HepG2 (cell line): ENCODE measurements at regions not wholly inside any gene's neighbourhood (a gene's known extent, or its start where the extent isn't known, plus 50 kb on each side); places are given as distances from the start of the nearest gene placed in this dataset.

Experiments
- ATAC-seq: fragments of 200-7000 bp; cut with Tn5 transposase; 3 replicates; pipeline ENCODE4 v1.9.1; 2020; ENCODE audit warnings: mild to moderate bottlenecking, moderate library complexity
- BruUV-seq: library from RNA; stranded (reverse); fragments of 400-500 nt; replicated peaks from 2 replicates; lab custom pipeline; 2021; lab: Mats Ljungman, UMichigan
- CTCF ChIA-PET: fragments of 300-600 bp; formaldehyde crosslinking; extraction: SDS; loops from one replicate; lab custom pipeline; 2021; ENCODE audit warnings: low total read pairs, inconsistent platforms, low intra/inter-chr PET ratio; lab: Yijun Ruan, JAX
- POLR2A ChIA-PET: fragments of 350-600 bp; sonication (Branson Sonifier 250); formaldehyde crosslinking; loops from one replicate; lab custom pipeline; 2020; ENCODE audit warnings: antibody characterized with exemption, inconsistent platforms; lab: Yijun Ruan, JAX
- DNase-seq: peaks from one replicate; pipeline ENCODE4 v3.0.0-alpha.2; 2015; ENCODE audit warnings: low spot score
- FAIRE-seq: peaks from 3 replicates; lab custom pipeline; 2011; peaks lifted over from hg19 to GRCh38; lab: Jason Lieb, UNC
- H2AFZ ChIP-seq: one replicate; pipeline ENCODE4 v1.6.1; 2011; ENCODE audit warnings: low read length, inconsistent platforms
- H3K27ac ChIP-seq: fragments of 300-600 bp; 3 replicates; pipeline ENCODE4 v1.8.0; 2011; ENCODE audit warnings: mixed run types, mild to moderate bottlenecking, mixed read lengths, low read length, inconsistent platforms; ENCODE audit not compliant: insufficient read depth; ENCODE audit errors: extremely low read length
- H3K27me3 ChIP-seq, 2 experiments: fragments of 200-600 bp in 1 of 2; 2 replicates in 1 of 2; 3 replicates in 1 of 2; pipeline versions ENCODE4 v1.6.0 to v1.8.0; 2011; ENCODE audit warnings: low read length in 2 of 2, mild to moderate bottlenecking in 2 of 2, moderate library complexity in 2 of 2, inconsistent platforms in 1 of 2; ENCODE audit not compliant: insufficient read depth in 2 of 2, control insufficient read depth in 1 of 2
- H3K36me3 ChIP-seq, 2 experiments: fragments of 200-600 bp in 1 of 2; replicated peaks in 1 of 2; 2 replicates in 1 of 2; 3 replicates in 1 of 2; pipeline versions ENCODE4 v1.5.1 to v1.8.0; 2011; ENCODE audit warnings: low read length in 2 of 2, inconsistent platforms in 1 of 2; ENCODE audit not compliant: insufficient read depth in 2 of 2, control insufficient read depth in 1 of 2
- H3K4me1 ChIP-seq: 2 replicates; pipeline ENCODE4 v1.5.1; 2012; ENCODE audit warnings: low read length, inconsistent platforms; ENCODE audit not compliant: insufficient read depth
- H3K4me2 ChIP-seq: 2 replicates; pipeline ENCODE4 v1.6.0; 2011; ENCODE audit warnings: low read depth, low read length, inconsistent platforms
- H3K4me3 ChIP-seq, 3 experiments: fragments of 200-600 bp in 1 of 3; sonication (generic), shearing (Covaris generic) in 1 of 3; replicated peaks in 1 of 3; 2 replicates each; pipeline ENCODE4 v1.5.1; 2011 to 2016; ENCODE audit warnings: low read length in 3 of 3, inconsistent platforms in 2 of 3, low read depth in 2 of 3, mild to moderate bottlenecking in 2 of 3, control low read depth in 1 of 3, mixed read lengths in 1 of 3; ENCODE audit not compliant: insufficient read depth in 1 of 3
- H3K79me2 ChIP-seq: one replicate; pipeline ENCODE4 v1.6.1; 2011; ENCODE audit warnings: low read length, inconsistent platforms; ENCODE audit not compliant: insufficient read depth
- H3K9ac ChIP-seq: 2 replicates; pipeline ENCODE4 v1.6.0; 2011; ENCODE audit warnings: mild to moderate bottlenecking, low read depth, low read length, inconsistent platforms; ENCODE audit not compliant: insufficient read depth
- H3K9me3 ChIP-seq: 2 replicates; pipeline ENCODE4 v1.5.1; 2012; ENCODE audit warnings: mild to moderate bottlenecking, low read length
- H4K20me1 ChIP-seq: 2 replicates; pipeline ENCODE4 v1.6.0; 2011; ENCODE audit warnings: inconsistent platforms, mild to moderate bottlenecking, low read length, moderate library complexity; ENCODE audit not compliant: insufficient read depth
- FOSL1 ChIP-seq: sonication (generic); formaldehyde crosslinking; IDR thresholded peaks from 2 replicates; pipeline ENCODE4 v1.9.0; 2021; ENCODE audit warnings: missing genetic modification reagents, borderline replicate concordance
- FOXP1 ChIP-seq, 2 experiments: fragments of 450-650 bp in 1 of 2; IDR thresholded peaks; 2 replicates each; pipeline ENCODE4 v1.6.1; 2017 to 2018; ENCODE audit warnings: antibody characterized with exemption in 1 of 2
- GATAD1 ChIP-seq: IDR thresholded peaks from 2 replicates; pipeline ENCODE4 v1.6.1; 2016; ENCODE audit warnings: missing genetic modification reagents, missing compliant biosample characterization
- GLI4 ChIP-seq: sonication (generic); formaldehyde crosslinking; IDR thresholded peaks from 2 replicates; pipeline ENCODE4 v1.5.1; 2020; ENCODE audit warnings: missing genetic modification reagents, mild to moderate bottlenecking, moderate library complexity, borderline replicate concordance
- MAFG ChIP-seq: sonication (generic); formaldehyde crosslinking; IDR thresholded peaks from 2 replicates; pipeline ENCODE4 v1.5.1; 2020; ENCODE audit warnings: mild to moderate bottlenecking, missing genetic modification reagents
- PPARG ChIP-seq: conservative IDR thresholded peaks from 2 replicates; pipeline ENCODE4 v1.6.1; 2016; ENCODE audit warnings: missing biosample characterization, missing genetic modification reagents
- RAD21 ChIP-seq: fragments of 450-650 bp; formaldehyde crosslinking; IDR thresholded peaks from 2 replicates; pipeline ENCODE4 v1.5.0; 2020; ENCODE audit warnings: mild to moderate bottlenecking
- RBM39 ChIP-seq: fragments of 200-400 bp; formaldehyde crosslinking; IDR thresholded peaks from one replicate; pipeline ENCODE4 v1.6.1; 2018; ENCODE audit warnings: antibody characterized with exemption, mild to moderate bottlenecking, low read depth, low read length; ENCODE audit not compliant: poor library complexity, severe bottlenecking
- SNRNP70 ChIP-seq: fragments of 200-400 bp; formaldehyde crosslinking; IDR thresholded peaks from 2 replicates; pipeline ENCODE4 v1.6.1; 2017; ENCODE audit warnings: mild to moderate bottlenecking, low read depth, low read length, moderate library complexity
- TIGD3 ChIP-seq: sonication (generic); formaldehyde crosslinking; IDR thresholded peaks from 2 replicates; pipeline ENCODE4 v1.5.1; 2020; ENCODE audit warnings: mild to moderate bottlenecking, missing genetic modification reagents, borderline replicate concordance
- ZBTB8A ChIP-seq: sonication (generic); formaldehyde crosslinking; IDR thresholded peaks from 2 replicates; pipeline ENCODE4 v1.4.0; 2020; ENCODE audit warnings: mild to moderate bottlenecking, low read depth, missing genetic modification reagents, borderline replicate concordance
- ZNF350 ChIP-seq: sonication (generic); formaldehyde crosslinking; IDR thresholded peaks from 2 replicates; pipeline ENCODE4 v1.4.0; 2020; ENCODE audit warnings: mild to moderate bottlenecking, low read depth, missing genetic modification reagents, borderline replicate concordance
- ZNF550 ChIP-seq: sonication (generic); formaldehyde crosslinking; IDR thresholded peaks from 2 replicates; pipeline ENCODE4 v1.4.0; 2020; ENCODE audit warnings: mild to moderate bottlenecking, missing genetic modification reagents, borderline replicate concordance
- ZNF776 ChIP-seq: sonication (generic); formaldehyde crosslinking; IDR thresholded peaks from 2 replicates; pipeline ENCODE4 v1.4.0; 2020; ENCODE audit warnings: mild to moderate bottlenecking, missing genetic modification reagents
- ZSCAN30 ChIP-seq: sonication (generic); formaldehyde crosslinking; IDR thresholded peaks from 2 replicates; pipeline ENCODE4 v1.5.0; 2020; ENCODE audit warnings: mild to moderate bottlenecking, missing genetic modification reagents
- WGBS: methylation state at CpG from one replicate; pipeline ENCODE4 v1.1.6; 2017; ENCODE audit warnings: low lambda C conversion rate; 5-methylcytosine and 5-hydroxymethylcytosine counted together
- in situ Hi-C: cut with HindIII; loops from 2 replicates; pipeline ENCODE4 v1.10.0; 2017; ENCODE audit warnings: low pct_unique_long_range_greater_than_20kb; ENCODE audit not compliant: extremely low pct_ligation_motif_present
- intact Hi-C: fragments of 100-400 bp; cut with micrococcal nuclease; formaldehyde crosslinking; loops from one replicate; pipeline ENCODE4 v1.10.0; 2022; ENCODE audit not compliant: unreplicated experiment
- TF ChIP-seq, protein P1 (sequence below): sonication (generic); formaldehyde crosslinking; IDR thresholded peaks from 2 replicates; pipeline ENCODE4 v1.5.0; 2020; ENCODE audit warnings: mild to moderate bottlenecking, missing genetic modification reagents, borderline replicate concordance
- TF ChIP-seq, protein P2 (sequence below): sonication (generic); formaldehyde crosslinking; IDR thresholded peaks from 2 replicates; pipeline ENCODE4 v1.4.0; 2020; ENCODE audit warnings: missing genetic modification reagents

GRCh38 chr10:10362800-10363199 lies 654.9 kb upstream of the CELF2 start:
- ChIA-PET CTCF (no interaction called here), POLR2A (no interaction called here)
- Histone ChIP-seq H3K4me2 (no peak overlapping the region), H3K9ac (no peak overlapping the region), H3K9me3 (peaks cover 86% of the 10 kb centered on the region), H3K79me2 (no peaks in the 10 kb centered on the region), H3K4me1 (no peaks in the 10 kb centered on the region), H3K36me3 (no peaks in the 10 kb centered on the region), H4K20me1 (no peaks in the 10 kb centered on the region), H2AFZ (no peak overlapping the region)
- DNase-seq, result no peak
- WGBS, result under 1% methylated on average over 4 of the region's 4 CpGs
- in situ Hi-C loops, result no loop called here
- no TSS peak for BruUV-seq
- FAIRE-seq, result no peak
- intact Hi-C loops, result no loop called here
- TF ChIP-seq ZNF776 (CRISPR knock-in tag) (no peak), MAFG (CRISPR knock-in tag) (no peak), RBM39 (no peak), ZBTB8A (CRISPR knock-in tag) (no peak), GLI4 (CRISPR knock-in tag) (no peak), ZNF550 (CRISPR knock-in tag) (no peak), ZSCAN30 (CRISPR knock-in tag) (no peak), PPARG (CRISPR knock-in tag) (no peak), RAD21 (CRISPR knock-in tag) (no peak), TIGD3 (CRISPR knock-in tag) (no peak), SNRNP70 (no peak), ZNF350 (CRISPR knock-in tag) (no peak), FOXP1 (IDR thresholded peaks at IDR 0.05) (no peak), FOXP1 (CRISPR knock-in tag; IDR thresholded peaks at IDR 0.05) (no peak), FOSL1 (CRISPR knock-in tag) (no peak), GATAD1 (CRISPR knock-in tag) (no peak)
- TF ChIP-seq, protein P1, sequence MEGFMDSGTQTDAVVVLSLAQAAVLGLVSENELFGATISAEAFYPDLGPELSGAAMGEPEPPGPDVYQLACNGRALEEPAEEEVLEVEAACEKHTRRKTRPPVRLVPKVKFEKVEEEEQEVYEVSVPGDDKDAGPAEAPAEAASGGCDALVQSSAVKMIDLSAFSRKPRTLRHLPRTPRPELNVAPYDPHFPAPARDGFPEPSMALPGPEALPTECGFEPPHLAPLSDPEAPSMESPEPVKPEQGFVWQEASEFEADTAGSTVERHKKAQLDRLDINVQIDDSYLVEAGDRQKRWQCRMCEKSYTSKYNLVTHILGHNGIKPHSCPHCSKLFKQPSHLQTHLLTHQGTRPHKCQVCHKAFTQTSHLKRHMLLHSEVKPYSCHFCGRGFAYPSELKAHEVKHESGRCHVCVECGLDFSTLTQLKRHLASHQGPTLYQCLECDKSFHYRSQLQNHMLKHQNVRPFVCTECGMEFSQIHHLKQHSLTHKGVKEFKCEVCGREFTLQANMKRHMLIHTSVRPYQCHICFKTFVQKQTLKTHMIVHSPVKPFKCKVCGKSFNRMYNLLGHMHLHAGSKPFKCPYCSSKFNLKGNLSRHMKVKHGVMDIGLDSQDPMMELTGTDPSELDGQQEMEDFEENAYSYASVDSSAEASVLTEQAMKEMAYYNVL (CRISPR knock-in tag), result no peak
- TF ChIP-seq, protein P2, sequence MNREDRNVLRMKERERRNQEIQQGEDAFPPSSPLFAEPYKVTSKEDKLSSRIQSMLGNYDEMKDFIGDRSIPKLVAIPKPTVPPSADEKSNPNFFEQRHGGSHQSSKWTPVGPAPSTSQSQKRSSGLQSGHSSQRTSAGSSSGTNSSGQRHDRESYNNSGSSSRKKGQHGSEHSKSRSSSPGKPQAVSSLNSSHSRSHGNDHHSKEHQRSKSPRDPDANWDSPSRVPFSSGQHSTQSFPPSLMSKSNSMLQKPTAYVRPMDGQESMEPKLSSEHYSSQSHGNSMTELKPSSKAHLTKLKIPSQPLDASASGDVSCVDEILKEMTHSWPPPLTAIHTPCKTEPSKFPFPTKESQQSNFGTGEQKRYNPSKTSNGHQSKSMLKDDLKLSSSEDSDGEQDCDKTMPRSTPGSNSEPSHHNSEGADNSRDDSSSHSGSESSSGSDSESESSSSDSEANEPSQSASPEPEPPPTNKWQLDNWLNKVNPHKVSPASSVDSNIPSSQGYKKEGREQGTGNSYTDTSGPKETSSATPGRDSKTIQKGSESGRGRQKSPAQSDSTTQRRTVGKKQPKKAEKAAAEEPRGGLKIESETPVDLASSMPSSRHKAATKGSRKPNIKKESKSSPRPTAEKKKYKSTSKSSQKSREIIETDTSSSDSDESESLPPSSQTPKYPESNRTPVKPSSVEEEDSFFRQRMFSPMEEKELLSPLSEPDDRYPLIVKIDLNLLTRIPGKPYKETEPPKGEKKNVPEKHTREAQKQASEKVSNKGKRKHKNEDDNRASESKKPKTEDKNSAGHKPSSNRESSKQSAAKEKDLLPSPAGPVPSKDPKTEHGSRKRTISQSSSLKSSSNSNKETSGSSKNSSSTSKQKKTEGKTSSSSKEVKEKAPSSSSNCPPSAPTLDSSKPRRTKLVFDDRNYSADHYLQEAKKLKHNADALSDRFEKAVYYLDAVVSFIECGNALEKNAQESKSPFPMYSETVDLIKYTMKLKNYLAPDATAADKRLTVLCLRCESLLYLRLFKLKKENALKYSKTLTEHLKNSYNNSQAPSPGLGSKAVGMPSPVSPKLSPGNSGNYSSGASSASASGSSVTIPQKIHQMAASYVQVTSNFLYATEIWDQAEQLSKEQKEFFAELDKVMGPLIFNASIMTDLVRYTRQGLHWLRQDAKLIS (CRISPR knock-in tag), result no peak
- TF ChIP-seq, all 625 proteins: peak for 0
- no peak overlapping the region for H3K4me3 ChIP-seq
- no peak overlapping the region for H3K27ac ChIP-seq
- H3K27me3 ChIP-seq, result no peaks in the 10 kb centered on the region; a peak in 1 of 5 replicates
- ATAC-seq, result no peak
